ENCODE measurements at regions not wholly inside any gene's neighbourhood (a gene's known extent, or its start where the extent isn't known, plus 50 kb on each side); places are given as distances from the start of the nearest gene placed in this dataset.

DNA sequence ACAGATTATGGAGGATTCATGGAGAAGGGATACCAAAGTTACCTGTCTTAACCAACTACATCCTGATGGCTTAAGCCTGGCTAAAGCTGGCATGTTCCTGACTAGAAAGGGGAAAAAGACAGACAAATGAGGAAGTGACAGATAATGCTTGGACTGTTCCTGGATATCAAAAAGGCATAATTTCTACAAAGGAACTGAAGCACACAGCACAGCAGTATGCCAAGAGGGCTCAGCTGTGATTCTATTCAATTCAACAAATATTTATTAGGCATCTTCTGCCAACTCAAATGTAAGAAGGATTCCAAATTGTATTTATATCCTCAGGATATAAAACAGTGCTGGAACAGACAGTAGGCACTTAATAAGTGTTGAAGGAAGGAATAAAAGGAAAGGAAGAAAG lies 59.5 kb downstream of the KLF12 start:
- H3K27me3 Mint-ChIP-seq (ENCODE audit: low read depth): no peaks in the 10 kb centered on the region
- TF ChIP-seq, protein P1, sequence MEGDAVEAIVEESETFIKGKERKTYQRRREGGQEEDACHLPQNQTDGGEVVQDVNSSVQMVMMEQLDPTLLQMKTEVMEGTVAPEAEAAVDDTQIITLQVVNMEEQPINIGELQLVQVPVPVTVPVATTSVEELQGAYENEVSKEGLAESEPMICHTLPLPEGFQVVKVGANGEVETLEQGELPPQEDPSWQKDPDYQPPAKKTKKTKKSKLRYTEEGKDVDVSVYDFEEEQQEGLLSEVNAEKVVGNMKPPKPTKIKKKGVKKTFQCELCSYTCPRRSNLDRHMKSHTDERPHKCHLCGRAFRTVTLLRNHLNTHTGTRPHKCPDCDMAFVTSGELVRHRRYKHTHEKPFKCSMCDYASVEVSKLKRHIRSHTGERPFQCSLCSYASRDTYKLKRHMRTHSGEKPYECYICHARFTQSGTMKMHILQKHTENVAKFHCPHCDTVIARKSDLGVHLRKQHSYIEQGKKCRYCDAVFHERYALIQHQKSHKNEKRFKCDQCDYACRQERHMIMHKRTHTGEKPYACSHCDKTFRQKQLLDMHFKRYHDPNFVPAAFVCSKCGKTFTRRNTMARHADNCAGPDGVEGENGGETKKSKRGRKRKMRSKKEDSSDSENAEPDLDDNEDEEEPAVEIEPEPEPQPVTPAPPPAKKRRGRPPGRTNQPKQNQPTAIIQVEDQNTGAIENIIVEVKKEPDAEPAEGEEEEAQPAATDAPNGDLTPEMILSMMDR (IDR thresholded peaks at IDR 0.05): no peak
- H3K4me3 Mint-ChIP-seq (ENCODE audit: unreplicated experiment): no peak overlapping the region
- H3K4me1 Mint-ChIP-seq (ENCODE audit: low read depth): peaks cover 43% of the 10 kb centered on the region
- H3K27ac Mint-ChIP-seq (ENCODE audit: unreplicated experiment): peak overlapping the region; percentile 52
- H3K9me3 Mint-ChIP-seq (ENCODE audit: low read depth): no peaks in the 10 kb centered on the region
- peaks cover 1% of the 10 kb centered on the region for H3K36me3 Mint-ChIP-seq (ENCODE audit: low read depth)
- DNase-seq (ENCODE audit: low spot score): no peak

DNA sequence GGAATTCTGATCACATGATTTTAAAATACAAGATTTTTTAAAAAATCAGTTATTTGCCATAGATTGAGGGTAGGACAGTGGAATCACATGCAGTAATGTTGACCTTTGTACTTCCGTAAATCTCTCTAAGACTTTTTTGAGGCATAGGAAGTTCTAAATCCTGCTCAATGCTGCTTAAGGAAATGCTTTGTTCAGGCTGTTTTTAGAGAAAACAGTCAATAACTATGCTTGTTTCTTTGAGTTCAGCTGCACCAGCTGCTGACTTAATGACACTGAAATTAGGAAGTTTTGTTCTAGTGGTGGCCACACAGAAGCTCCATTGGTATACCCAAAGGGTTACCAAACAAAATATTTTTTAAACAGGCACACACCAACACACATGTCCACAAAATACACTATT lies 60.9 kb downstream of the KLF12 start:
- no peak for DNase-seq (ENCODE audit: low spot score)
- peaks cover 1% of the 10 kb centered on the region for H3K36me3 Mint-ChIP-seq (ENCODE audit: low read depth)
- no peaks in the 10 kb centered on the region for H3K9me3 Mint-ChIP-seq (ENCODE audit: low read depth)
- no peak overlapping the region for H3K27ac Mint-ChIP-seq (ENCODE audit: unreplicated experiment)
- H3K27me3 Mint-ChIP-seq (ENCODE audit: low read depth): no peaks in the 10 kb centered on the region
- TF ChIP-seq, protein P1 (IDR thresholded peaks at IDR 0.05): no peak
- peaks cover 43% of the 10 kb centered on the region for H3K4me1 Mint-ChIP-seq (ENCODE audit: low read depth)
- H3K4me3 Mint-ChIP-seq (ENCODE audit: unreplicated experiment): no peak overlapping the region

DNA sequence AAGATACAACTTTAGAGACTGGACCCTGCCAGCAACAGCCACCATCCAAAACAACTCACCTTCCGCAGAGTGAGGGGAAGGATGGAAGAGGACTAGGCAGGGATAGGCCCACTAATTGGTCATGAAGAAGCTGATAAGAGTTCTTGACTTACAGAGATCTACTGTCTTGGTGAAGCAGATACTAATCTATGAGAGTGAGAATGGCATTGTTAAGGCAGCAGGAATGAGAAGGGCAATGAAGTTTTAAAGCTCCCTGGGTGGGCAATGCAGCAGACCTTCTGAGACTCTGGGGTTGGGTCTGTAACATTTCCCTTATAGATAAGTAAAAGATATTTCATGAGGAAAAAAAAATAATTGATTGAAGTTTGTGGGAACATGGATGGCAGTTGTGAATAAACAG lies 63.7 kb downstream of the KLF12 start:
- Mint-ChIP-seq H3K36me3 (ENCODE audit: low read depth) (peaks cover 1% of the 10 kb centered on the region), H3K4me1 (ENCODE audit: low read depth) (peaks cover 49% of the 10 kb centered on the region), H3K27me3 (ENCODE audit: low read depth) (no peaks in the 10 kb centered on the region), H3K9me3 (ENCODE audit: low read depth) (no peaks in the 10 kb centered on the region), H3K4me3 (ENCODE audit: unreplicated experiment) (no peak overlapping the region), H3K27ac (ENCODE audit: unreplicated experiment) (no peak overlapping the region)
- no peak for DNase-seq (ENCODE audit: low spot score)
- TF ChIP-seq, protein P1 (IDR thresholded peaks at IDR 0.05): no peak

DNA sequence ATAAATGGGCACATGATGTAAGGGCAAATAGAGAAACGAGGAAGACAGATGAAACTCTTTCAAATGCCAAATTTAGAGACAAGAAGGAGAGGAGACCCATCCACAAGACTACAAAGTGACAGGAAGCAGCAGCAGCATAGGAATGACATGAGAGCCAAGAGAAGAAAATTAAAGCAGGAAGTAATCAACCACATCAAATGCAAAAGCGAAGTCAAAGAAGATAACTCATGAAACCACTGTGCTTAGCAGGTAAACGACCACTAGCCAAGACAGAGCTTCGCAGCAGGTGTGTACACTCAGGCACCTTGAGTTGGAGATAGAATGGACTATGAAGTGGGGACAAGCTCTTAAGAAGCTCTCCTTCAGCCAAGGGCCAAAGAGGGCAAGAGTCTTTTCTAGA lies 64.1 kb downstream of the KLF12 start:
- no peaks in the 10 kb centered on the region for H3K9me3 Mint-ChIP-seq (ENCODE audit: low read depth)
- TF ChIP-seq, protein P1 (IDR thresholded peaks at IDR 0.05): no peak
- H3K4me3 Mint-ChIP-seq (ENCODE audit: unreplicated experiment): no peak overlapping the region
- no peak overlapping the region for H3K27ac Mint-ChIP-seq (ENCODE audit: unreplicated experiment)
- H3K27me3 Mint-ChIP-seq (ENCODE audit: low read depth): no peaks in the 10 kb centered on the region
- DNase-seq (ENCODE audit: low spot score): no peak
- peaks cover 48% of the 10 kb centered on the region for H3K4me1 Mint-ChIP-seq (ENCODE audit: low read depth)
- H3K36me3 Mint-ChIP-seq (ENCODE audit: low read depth): peaks cover 1% of the 10 kb centered on the region

DNA sequence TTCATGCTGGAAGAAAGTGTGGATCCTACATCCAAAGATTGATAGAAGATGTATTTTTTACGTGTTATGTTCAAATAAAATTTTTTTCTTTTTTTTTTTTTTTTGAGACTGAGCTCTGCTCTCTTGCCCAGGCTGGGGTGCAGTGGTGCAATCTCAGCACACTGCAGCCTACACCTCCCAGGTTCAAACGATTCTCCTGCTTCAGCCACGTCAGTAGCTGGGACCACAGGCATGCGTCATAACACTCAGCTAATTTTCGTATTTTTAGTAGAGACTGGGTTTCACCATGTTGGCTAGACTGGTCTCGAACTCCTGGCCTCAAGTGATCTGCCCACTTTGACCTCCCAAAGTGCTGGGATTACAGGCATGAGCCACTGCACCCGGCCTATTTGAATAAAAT lies 65.7 kb downstream of the KLF12 start:
- no peak for DNase-seq (ENCODE audit: low spot score)
- H3K9me3 Mint-ChIP-seq (ENCODE audit: low read depth): no peaks in the 10 kb centered on the region
- peaks cover 1% of the 10 kb centered on the region for H3K36me3 Mint-ChIP-seq (ENCODE audit: low read depth)
- H3K27ac Mint-ChIP-seq (ENCODE audit: unreplicated experiment): no peak overlapping the region
- H3K27me3 Mint-ChIP-seq (ENCODE audit: low read depth): no peaks in the 10 kb centered on the region
- no peak overlapping the region for H3K4me3 Mint-ChIP-seq (ENCODE audit: unreplicated experiment)
- peaks cover 45% of the 10 kb centered on the region for H3K4me1 Mint-ChIP-seq (ENCODE audit: low read depth)
- TF ChIP-seq, protein P1 (IDR thresholded peaks at IDR 0.05): no peak

Data from chondrocyte (in vitro differentiated cells).